IMR-90 (cell line): ENCODE measurements at regions not wholly inside any gene's neighbourhood (a gene's known extent, or its start where the extent isn't known, plus 50 kb on each side); places are given as distances from the start of the nearest gene placed in this dataset.

Source experiments
- CEBPB ChIP-seq: IDR thresholded peaks from 2 replicates; pipeline ENCODE4 v1.6.1; 2012; ENCODE audit warnings: low read depth, low read length, improper control_type of control experiment
- CTCF ChIP-seq: conservative IDR thresholded peaks from 2 replicates; pipeline ENCODE4 v1.5.1; 2012; ENCODE audit warnings: mild to moderate bottlenecking, low read depth, low read length, improper control_type of control experiment
- POLR2A ChIP-seq: IDR thresholded peaks from 2 replicates; pipeline ENCODE4 v1.6.1; 2012; ENCODE audit warnings: mild to moderate bottlenecking, low read depth, low read length
- RAD21 ChIP-seq: IDR thresholded peaks from 2 replicates; pipeline ENCODE4 v1.6.1; 2012; ENCODE audit warnings: low read length, improper control_type of control experiment
- SMC3 ChIP-seq: fragments of 150-350 bp; IDR thresholded peaks from 2 replicates; pipeline ENCODE4 v1.6.1; 2016; ENCODE audit warnings: low read depth, mild to moderate bottlenecking, antibody characterized with exemption, low read length, moderate library complexity
- TF ChIP-seq, protein P1 (sequence below): fragments of 150-350 bp; IDR thresholded peaks from 2 replicates; pipeline ENCODE4 v1.6.1; 2017; ENCODE audit warnings: mild to moderate bottlenecking, antibody characterized with exemption, low read length, low read depth

- no peak for TF ChIP-seq CTCF
- TF ChIP-seq POLR2A: no peak
- no peak for TF ChIP-seq RAD21
- TF ChIP-seq CEBPB: no peak
- TF ChIP-seq SMC3: no peak
- TF ChIP-seq, protein P1, sequence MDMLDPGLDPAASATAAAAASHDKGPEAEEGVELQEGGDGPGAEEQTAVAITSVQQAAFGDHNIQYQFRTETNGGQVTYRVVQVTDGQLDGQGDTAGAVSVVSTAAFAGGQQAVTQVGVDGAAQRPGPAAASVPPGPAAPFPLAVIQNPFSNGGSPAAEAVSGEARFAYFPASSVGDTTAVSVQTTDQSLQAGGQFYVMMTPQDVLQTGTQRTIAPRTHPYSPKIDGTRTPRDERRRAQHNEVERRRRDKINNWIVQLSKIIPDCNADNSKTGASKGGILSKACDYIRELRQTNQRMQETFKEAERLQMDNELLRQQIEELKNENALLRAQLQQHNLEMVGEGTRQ: no peak
Observed at GRCh38 chr1:87759421-87760087, 430.9 kb downstream of the LMO4 start.
